ENCODE measurements at regions not wholly inside any gene's neighbourhood (a gene's known extent, or its start where the extent isn't known, plus 50 kb on each side); places are given as distances from the start of the nearest gene placed in this dataset.
A peak's percentile ranks its signal among the peaks of the same experiment; 100 is the strongest.

- TF ChIP-seq, protein P1, sequence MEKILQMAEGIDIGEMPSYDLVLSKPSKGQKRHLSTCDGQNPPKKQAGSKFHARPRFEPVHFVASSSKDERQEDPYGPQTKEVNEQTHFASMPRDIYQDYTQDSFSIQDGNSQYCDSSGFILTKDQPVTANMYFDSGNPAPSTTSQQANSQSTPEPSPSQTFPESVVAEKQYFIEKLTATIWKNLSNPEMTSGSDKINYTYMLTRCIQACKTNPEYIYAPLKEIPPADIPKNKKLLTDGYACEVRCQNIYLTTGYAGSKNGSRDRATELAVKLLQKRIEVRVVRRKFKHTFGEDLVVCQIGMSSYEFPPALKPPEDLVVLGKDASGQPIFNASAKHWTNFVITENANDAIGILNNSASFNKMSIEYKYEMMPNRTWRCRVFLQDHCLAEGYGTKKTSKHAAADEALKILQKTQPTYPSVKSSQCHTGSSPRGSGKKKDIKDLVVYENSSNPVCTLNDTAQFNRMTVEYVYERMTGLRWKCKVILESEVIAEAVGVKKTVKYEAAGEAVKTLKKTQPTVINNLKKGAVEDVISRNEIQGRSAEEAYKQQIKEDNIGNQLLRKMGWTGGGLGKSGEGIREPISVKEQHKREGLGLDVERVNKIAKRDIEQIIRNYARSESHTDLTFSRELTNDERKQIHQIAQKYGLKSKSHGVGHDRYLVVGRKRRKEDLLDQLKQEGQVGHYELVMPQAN (IDR thresholded peaks at IDR 0.05; ENCODE audit: borderline replicate concordance), result no peak
- TF ChIP-seq POLR2AphosphoS5 (IDR thresholded peaks at IDR 0.05; ENCODE audit: control insufficient read depth, insufficient read depth, low read depth, low read length) (no peak), SIRT6 (IDR thresholded peaks at IDR 0.05; ENCODE audit: low read depth, low read length) (no peak)
Observed at GRCh38 chr12:18863769-18864500, 126.0 kb downstream of the CAPZA3 start (continued).

DNA sequence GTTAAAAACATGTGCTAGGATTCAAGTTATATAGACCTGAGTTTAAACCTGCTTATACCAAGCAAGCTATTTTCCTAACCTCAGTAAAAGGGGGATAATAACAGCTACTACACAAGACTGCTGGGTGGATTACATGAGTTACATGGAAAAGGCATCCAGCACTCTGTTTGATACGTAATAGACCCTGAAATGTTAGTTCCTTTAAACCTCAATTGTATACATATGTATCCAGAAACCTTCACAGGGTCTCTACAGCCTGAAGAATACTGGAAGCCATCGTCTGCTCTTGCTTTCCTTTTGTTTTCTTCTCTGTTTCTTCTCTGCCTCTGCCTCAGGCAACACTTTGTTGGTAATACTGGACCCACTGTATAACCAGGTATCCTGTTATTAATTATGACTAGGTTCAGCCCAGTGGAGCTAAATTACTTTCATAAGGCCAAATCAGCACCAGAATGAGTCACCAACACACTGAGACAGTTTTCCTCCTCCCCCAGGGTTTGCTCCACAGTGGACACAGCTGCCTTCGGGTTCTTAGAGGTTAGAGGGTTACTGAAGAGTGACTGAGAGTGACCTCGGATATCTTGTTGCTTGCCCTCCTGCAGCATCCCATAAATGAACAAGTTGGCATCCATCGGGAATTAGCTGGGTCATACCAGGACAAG, 127.1 kb downstream of the CAPZA3 start:
- no peaks in the 10 kb centered on the region for H3K79me2 ChIP-seq (ENCODE audit: control insufficient read depth, insufficient read depth, low read length)
- peak; percentile 74 for ATAC-seq
- H3K4me2 ChIP-seq (ENCODE audit: insufficient read depth, low read length), result peak overlapping the region; percentile 26; the same call in 1 of the 2 replicates
- FAIRE-seq, result no peak
- in situ Hi-C loops (cut with MboI) (no loop called here), intact Hi-C loops (cut with micrococcal nuclease) (no loop called here)
- H3K27ac ChIP-seq (ENCODE audit: extremely low read depth, low read depth, low read length), result no peak overlapping the region
- POLR2A ChIA-PET, result no interaction called here
- no peaks in the 10 kb centered on the region for H4K20me1 ChIP-seq (replicated peaks; ENCODE audit: control insufficient read depth, insufficient read depth, low read length)
- H3K9ac ChIP-seq (ENCODE audit: insufficient read depth in 1 of 2, low read depth in 2 of 2, low read length in 2 of 2), result no peak overlapping the region
- CTCF ChIA-PET (ENCODE audit: low intra/inter-chr PET ratio), result no interaction called here
- no peaks in the 10 kb centered on the region for H3K4me1 ChIP-seq (replicated peaks in 1 of 2; ENCODE audit: control insufficient read depth in 2 of 2, insufficient read depth in 2 of 2, low read length in 2 of 2)
- H3K4me3 ChIP-seq, result no peak overlapping the region
- H3K9me3 ChIP-seq (replicated peaks; ENCODE audit: control insufficient read depth, insufficient read depth, low read depth, low read length), result no peaks in the 10 kb centered on the region
- DNase-seq (ENCODE audit: extremely low read depth in 1 of 4, low spot score in 3 of 4), result peak in 2 of 4 experiments; percentile 6 to 8
- peak overlapping the region; percentile 90 for H2AFZ ChIP-seq (ENCODE audit: low read depth, low read length)
- H3K9me1 ChIP-seq (ENCODE audit: control insufficient read depth, insufficient read depth, low read length), result no peaks in the 10 kb centered on the region
- 15% methylated on average over 5 of the region's 5 CpGs for WGBS (ENCODE audit: insufficient coverage, low coverage, missing lambda C conversion rate)
- no peaks in the 10 kb centered on the region for H3K27me3 ChIP-seq (ENCODE audit: control insufficient read depth in 2 of 2, insufficient read depth in 2 of 2, low read length in 2 of 2)
- no peaks in the 10 kb centered on the region for H3K36me3 ChIP-seq (ENCODE audit: control insufficient read depth, insufficient read depth, low read length)
- BruUV-seq (replicated peaks), result no TSS peak
- TF ChIP-seq MEIS2 (IDR thresholded peaks at IDR 0.05; ENCODE audit: partially characterized antibody) (no peak), JUND (IDR thresholded peaks at IDR 0.05; ENCODE audit: borderline replicate concordance, low read depth, low read length) (peak; percentile 57), JUND (tag; IDR thresholded peaks at IDR 0.05; ENCODE audit: borderline replicate concordance, low read depth, low read length) (no peak), HIVEP1 (CRISPR knock-in tag; IDR thresholded peaks at IDR 0.05) (no peak), PCBP2 (IDR thresholded peaks at IDR 0.05; ENCODE audit: low read depth, low read length, poor library complexity, severe bottlenecking) (no peak), LCOR (CRISPR knock-in tag; IDR thresholded peaks at IDR 0.05) (no peak), ZBTB11 (CRISPR knock-in tag; IDR thresholded peaks at IDR 0.05) (no peak)
- TF ChIP-seq, protein P2, sequence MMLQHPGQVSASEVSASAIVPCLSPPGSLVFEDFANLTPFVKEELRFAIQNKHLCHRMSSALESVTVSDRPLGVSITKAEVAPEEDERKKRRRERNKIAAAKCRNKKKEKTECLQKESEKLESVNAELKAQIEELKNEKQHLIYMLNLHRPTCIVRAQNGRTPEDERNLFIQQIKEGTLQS (IDR thresholded peaks at IDR 0.05), result peak; percentile 38; the same call in 1 of the 2 replicates
- TF ChIP-seq, protein P2 (CRISPR knock-in tag; conservative IDR thresholded peaks at IDR 0.05), result no peak

Data from K562 (cell line).